ENCODE measurements at regions not wholly inside any gene's neighbourhood (a gene's known extent, or its start where the extent isn't known, plus 50 kb on each side); places are given as distances from the start of the nearest gene placed in this dataset.
"Not testable (repeated sequence)": the region's sequence is repeated elsewhere in the genome, so short reads cannot be mapped to it uniquely, and the experiment has no call there.

- intact Hi-C loops (cut with DNase I): no loop called here
- Histone ChIP-seq H3K4me1 (no peaks in the 10 kb centered on the region), H3K9me3 (no peaks in the 10 kb centered on the region), H3K27me3 (no peaks in the 10 kb centered on the region), H3K4me3 (no peak overlapping the region), H3K27ac (replicated peaks in 1 of 4) (no peak overlapping the region), H3K36me3 (no peaks in the 10 kb centered on the region)
- TF ChIP-seq, protein P1, sequence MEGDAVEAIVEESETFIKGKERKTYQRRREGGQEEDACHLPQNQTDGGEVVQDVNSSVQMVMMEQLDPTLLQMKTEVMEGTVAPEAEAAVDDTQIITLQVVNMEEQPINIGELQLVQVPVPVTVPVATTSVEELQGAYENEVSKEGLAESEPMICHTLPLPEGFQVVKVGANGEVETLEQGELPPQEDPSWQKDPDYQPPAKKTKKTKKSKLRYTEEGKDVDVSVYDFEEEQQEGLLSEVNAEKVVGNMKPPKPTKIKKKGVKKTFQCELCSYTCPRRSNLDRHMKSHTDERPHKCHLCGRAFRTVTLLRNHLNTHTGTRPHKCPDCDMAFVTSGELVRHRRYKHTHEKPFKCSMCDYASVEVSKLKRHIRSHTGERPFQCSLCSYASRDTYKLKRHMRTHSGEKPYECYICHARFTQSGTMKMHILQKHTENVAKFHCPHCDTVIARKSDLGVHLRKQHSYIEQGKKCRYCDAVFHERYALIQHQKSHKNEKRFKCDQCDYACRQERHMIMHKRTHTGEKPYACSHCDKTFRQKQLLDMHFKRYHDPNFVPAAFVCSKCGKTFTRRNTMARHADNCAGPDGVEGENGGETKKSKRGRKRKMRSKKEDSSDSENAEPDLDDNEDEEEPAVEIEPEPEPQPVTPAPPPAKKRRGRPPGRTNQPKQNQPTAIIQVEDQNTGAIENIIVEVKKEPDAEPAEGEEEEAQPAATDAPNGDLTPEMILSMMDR (IDR thresholded peaks at IDR 0.05): no peak
- TF ChIP-seq POLR2AphosphoS5 (IDR thresholded peaks at IDR 0.05): no peak
- TF ChIP-seq POLR2A (IDR thresholded peaks at IDR 0.05; ENCODE audit: low read depth): no peak
- no peak for TF ChIP-seq EP300 (IDR thresholded peaks at IDR 0.05)
- DNase-seq (ENCODE audit: extremely low spot score): no peak
- 85% methylated on average over 13 of the region's 13 CpGs for WGBS
Observed at GRCh38 chr18:75970212-75970611, 524.8 kb downstream of the ZNF516 start.

DNA sequence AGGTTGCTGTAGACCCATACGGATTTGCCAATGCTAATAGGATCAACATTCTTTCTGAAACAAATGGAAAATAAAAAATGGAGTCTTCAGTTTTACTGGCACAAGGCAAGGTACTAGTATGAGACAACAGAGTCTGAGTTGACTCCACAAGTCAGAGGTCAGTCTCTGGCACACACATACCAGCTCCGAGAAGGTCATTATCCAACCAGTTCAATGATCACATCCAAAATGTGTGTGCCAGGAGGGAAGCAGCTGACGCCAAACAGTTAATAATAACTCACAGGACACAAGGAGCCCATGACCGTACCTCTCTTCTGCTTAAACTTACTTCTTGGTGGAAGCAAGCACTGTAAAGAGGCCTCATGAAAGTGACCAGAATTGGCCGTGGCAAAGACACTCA lies 528.6 kb downstream of the ZNF516 start:
- no peak for DNase-seq (ENCODE audit: extremely low spot score)
- intact Hi-C loops (cut with DNase I): no loop called here
- Histone ChIP-seq H3K36me3 (no peaks in the 10 kb centered on the region), H3K27ac (replicated peaks in 1 of 4) (no peak overlapping the region), H3K27me3 (no peaks in the 10 kb centered on the region), H3K4me3 (no peak overlapping the region), H3K4me1 (no peaks in the 10 kb centered on the region), H3K9me3 (no peaks in the 10 kb centered on the region)
- TF ChIP-seq, protein P1 (IDR thresholded peaks at IDR 0.05): no peak
- TF ChIP-seq EP300 (IDR thresholded peaks at IDR 0.05): no peak
- TF ChIP-seq POLR2AphosphoS5 (IDR thresholded peaks at IDR 0.05): no peak
- no peak for TF ChIP-seq POLR2A (IDR thresholded peaks at IDR 0.05; ENCODE audit: low read depth)
- 89% methylated on average over 5 of the region's 5 CpGs for WGBS

DNA sequence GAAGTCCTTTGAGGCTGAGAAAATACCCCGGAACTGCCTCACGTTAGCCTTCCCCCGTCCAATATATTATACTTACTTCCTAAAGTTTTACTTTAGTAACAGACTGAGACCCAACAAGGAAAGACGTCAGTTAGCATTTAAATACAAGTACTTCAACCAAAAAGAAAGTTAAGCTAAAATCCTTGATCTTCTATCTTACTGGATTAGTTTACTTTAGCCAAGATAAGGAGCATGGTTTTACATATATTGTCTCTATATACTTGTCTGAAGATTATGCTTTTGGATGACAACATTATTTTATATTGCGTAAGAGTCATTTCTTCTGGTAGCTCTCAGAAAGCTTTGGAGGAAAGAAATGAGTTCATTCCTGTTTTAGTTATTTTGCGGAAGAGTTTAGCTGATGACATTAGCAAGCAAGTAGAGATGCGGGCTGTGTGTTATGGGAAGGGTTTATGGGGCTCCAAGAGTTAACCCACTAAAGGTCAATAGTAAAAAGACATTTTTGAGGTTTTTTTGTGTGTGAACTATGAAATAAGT lies 532.9 kb downstream of the ZNF516 start:
- Histone ChIP-seq H3K4me3 (no peak overlapping the region), H3K9me3 (no peaks in the 10 kb centered on the region), H3K4me1 (no peaks in the 10 kb centered on the region), H3K36me3 (no peaks in the 10 kb centered on the region), H3K27me3 (no peaks in the 10 kb centered on the region), H3K27ac (replicated peaks in 1 of 4) (no peak overlapping the region)
- DNase-seq (ENCODE audit: extremely low spot score): no peak
- TF ChIP-seq POLR2AphosphoS5 (IDR thresholded peaks at IDR 0.05) (no peak), POLR2A (IDR thresholded peaks at IDR 0.05; ENCODE audit: low read depth) (no peak), EP300 (IDR thresholded peaks at IDR 0.05) (no peak)
- TF ChIP-seq, protein P1 (IDR thresholded peaks at IDR 0.05): no peak
- 89% methylated on average over 7 of the region's 7 CpGs for WGBS
- intact Hi-C loops (cut with DNase I): no loop called here

DNA sequence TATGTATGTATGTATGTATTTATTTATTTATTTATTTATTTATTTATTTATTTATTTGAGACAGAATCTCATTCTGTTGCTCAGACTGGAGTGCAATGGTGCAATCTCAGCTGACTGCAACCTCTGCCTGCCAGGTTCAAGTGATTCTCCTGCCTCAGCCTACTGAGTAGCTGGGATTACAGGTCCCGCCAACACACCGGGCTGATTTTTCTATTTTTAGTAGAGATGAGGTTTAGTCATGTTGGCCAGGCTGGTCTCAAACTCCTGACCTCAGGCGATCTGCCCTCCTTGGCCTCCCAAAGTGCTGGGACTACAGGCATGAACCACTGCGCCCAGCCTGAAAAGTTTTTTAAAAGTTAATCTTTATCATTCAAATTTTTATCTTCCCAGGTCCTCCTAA lies 532.9 kb upstream of the SMIM21 start:
- H3K9me3 ChIP-seq; DNase-seq (ENCODE audit: extremely low spot score); H3K4me3 ChIP-seq; H3K27me3 ChIP-seq; H3K36me3 ChIP-seq; H3K4me1 ChIP-seq; intact Hi-C loops (cut with DNase I); H3K27ac ChIP-seq (replicated peaks in 1 of 4): not testable (repeated sequence)
- WGBS: 84% methylated on average over 4 of the region's 4 CpGs

- Histone ChIP-seq H3K4me3 (no peak overlapping the region), H3K27me3 (no peaks in the 10 kb centered on the region), H3K4me1 (no peaks in the 10 kb centered on the region), H3K27ac (replicated peaks in 1 of 4) (no peak overlapping the region), H3K9me3 (no peaks in the 10 kb centered on the region), H3K36me3 (no peaks in the 10 kb centered on the region)
- intact Hi-C loops (cut with DNase I): no loop called here
- TF ChIP-seq EP300 (IDR thresholded peaks at IDR 0.05): no peak
- TF ChIP-seq POLR2A (IDR thresholded peaks at IDR 0.05; ENCODE audit: low read depth): no peak
- TF ChIP-seq POLR2AphosphoS5 (IDR thresholded peaks at IDR 0.05): no peak
- TF ChIP-seq, protein P1 (IDR thresholded peaks at IDR 0.05): no peak
- no peak for DNase-seq (ENCODE audit: extremely low spot score)
Observed at GRCh38 chr18:75959150-75959549, 531.6 kb upstream of the SMIM21 start.
